ENCODE measurements at regions not wholly inside any gene's neighbourhood (a gene's known extent, or its start where the extent isn't known, plus 50 kb on each side); places are given as distances from the start of the nearest gene placed in this dataset.

DNA sequence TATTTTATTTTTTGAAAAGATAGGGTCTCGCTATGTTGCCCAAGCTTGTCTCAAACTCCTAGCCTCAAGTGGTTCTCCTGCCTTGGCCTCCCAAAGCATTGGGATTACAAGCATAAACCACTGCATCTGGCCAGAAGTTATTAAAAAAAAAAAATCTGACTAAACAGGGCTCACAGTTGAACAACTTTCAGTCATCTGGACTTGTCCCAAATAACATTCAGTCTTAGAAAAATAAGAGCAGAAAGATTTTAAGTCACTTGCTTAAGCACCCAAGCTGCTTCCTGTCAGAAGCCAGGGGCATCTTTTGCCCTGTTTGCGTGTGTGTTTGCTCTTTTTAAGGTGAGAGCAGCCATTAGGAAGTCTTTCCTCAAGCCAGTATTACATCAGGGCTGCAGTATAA, 286.8 kb downstream of the LMO4 start:
- no peak for DNase-seq (ENCODE audit: low read depth in 1 of 2, low spot score in 1 of 2)
- no peaks in the 10 kb centered on the region for H3K27me3 ChIP-seq (ENCODE audit: insufficient read depth, poor library complexity, severe bottlenecking)
- TF ChIP-seq GABPA (IDR thresholded peaks at IDR 0.05; ENCODE audit: low read depth) (no peak), SPI1 (IDR thresholded peaks at IDR 0.05; ENCODE audit: borderline replicate concordance, low read depth) (no peak), POLR2AphosphoS5 (IDR thresholded peaks at IDR 0.05; ENCODE audit: low read depth) (no peak)
- TF ChIP-seq, protein P1, sequence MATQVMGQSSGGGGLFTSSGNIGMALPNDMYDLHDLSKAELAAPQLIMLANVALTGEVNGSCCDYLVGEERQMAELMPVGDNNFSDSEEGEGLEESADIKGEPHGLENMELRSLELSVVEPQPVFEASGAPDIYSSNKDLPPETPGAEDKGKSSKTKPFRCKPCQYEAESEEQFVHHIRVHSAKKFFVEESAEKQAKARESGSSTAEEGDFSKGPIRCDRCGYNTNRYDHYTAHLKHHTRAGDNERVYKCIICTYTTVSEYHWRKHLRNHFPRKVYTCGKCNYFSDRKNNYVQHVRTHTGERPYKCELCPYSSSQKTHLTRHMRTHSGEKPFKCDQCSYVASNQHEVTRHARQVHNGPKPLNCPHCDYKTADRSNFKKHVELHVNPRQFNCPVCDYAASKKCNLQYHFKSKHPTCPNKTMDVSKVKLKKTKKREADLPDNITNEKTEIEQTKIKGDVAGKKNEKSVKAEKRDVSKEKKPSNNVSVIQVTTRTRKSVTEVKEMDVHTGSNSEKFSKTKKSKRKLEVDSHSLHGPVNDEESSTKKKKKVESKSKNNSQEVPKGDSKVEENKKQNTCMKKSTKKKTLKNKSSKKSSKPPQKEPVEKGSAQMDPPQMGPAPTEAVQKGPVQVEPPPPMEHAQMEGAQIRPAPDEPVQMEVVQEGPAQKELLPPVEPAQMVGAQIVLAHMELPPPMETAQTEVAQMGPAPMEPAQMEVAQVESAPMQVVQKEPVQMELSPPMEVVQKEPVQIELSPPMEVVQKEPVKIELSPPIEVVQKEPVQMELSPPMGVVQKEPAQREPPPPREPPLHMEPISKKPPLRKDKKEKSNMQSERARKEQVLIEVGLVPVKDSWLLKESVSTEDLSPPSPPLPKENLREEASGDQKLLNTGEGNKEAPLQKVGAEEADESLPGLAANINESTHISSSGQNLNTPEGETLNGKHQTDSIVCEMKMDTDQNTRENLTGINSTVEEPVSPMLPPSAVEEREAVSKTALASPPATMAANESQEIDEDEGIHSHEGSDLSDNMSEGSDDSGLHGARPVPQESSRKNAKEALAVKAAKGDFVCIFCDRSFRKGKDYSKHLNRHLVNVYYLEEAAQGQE (IDR thresholded peaks at IDR 0.05; ENCODE audit: insufficient replicate concordance, low read depth), result no peak
- TF ChIP-seq, protein P2, sequence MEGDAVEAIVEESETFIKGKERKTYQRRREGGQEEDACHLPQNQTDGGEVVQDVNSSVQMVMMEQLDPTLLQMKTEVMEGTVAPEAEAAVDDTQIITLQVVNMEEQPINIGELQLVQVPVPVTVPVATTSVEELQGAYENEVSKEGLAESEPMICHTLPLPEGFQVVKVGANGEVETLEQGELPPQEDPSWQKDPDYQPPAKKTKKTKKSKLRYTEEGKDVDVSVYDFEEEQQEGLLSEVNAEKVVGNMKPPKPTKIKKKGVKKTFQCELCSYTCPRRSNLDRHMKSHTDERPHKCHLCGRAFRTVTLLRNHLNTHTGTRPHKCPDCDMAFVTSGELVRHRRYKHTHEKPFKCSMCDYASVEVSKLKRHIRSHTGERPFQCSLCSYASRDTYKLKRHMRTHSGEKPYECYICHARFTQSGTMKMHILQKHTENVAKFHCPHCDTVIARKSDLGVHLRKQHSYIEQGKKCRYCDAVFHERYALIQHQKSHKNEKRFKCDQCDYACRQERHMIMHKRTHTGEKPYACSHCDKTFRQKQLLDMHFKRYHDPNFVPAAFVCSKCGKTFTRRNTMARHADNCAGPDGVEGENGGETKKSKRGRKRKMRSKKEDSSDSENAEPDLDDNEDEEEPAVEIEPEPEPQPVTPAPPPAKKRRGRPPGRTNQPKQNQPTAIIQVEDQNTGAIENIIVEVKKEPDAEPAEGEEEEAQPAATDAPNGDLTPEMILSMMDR (IDR thresholded peaks at IDR 0.05; ENCODE audit: insufficient read depth, low read length), result no peak
- H3K4me3 ChIP-seq (replicated peaks; ENCODE audit: insufficient read depth, low read length), result no peak overlapping the region
- H3K27ac ChIP-seq (replicated peaks), result no peak overlapping the region

DNA sequence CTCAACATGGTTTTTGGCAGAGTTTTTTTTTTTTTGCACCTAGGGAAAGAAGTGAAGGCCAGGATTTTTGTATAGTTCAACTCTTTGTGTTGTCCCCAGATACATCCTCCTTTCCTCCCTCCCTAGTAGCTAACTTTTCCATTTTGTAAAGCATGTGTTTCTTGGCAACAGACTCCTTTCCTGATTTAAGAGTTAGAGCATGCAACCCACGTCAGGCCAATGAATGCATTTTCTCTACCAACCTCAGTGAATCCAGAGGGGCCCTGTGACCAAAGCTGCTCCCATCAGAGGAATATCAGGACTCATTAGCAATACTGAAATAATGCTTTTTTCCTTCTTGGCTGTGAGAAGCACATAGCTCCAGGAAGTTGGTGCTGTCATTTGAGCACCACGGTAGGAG, 287.2 kb downstream of the LMO4 start:
- no peak for TF ChIP-seq POLR2AphosphoS5 (IDR thresholded peaks at IDR 0.05; ENCODE audit: low read depth)
- TF ChIP-seq, protein P1 (IDR thresholded peaks at IDR 0.05; ENCODE audit: insufficient replicate concordance, low read depth), result no peak
- TF ChIP-seq, protein P2 (IDR thresholded peaks at IDR 0.05; ENCODE audit: insufficient read depth, low read length), result no peak
- TF ChIP-seq SPI1 (IDR thresholded peaks at IDR 0.05; ENCODE audit: borderline replicate concordance, low read depth), result no peak
- TF ChIP-seq GABPA (IDR thresholded peaks at IDR 0.05; ENCODE audit: low read depth), result no peak
- DNase-seq (ENCODE audit: low read depth in 1 of 2, low spot score in 1 of 2), result no peak
- H3K4me3 ChIP-seq (replicated peaks; ENCODE audit: insufficient read depth, low read length), result no peak overlapping the region

DNA sequence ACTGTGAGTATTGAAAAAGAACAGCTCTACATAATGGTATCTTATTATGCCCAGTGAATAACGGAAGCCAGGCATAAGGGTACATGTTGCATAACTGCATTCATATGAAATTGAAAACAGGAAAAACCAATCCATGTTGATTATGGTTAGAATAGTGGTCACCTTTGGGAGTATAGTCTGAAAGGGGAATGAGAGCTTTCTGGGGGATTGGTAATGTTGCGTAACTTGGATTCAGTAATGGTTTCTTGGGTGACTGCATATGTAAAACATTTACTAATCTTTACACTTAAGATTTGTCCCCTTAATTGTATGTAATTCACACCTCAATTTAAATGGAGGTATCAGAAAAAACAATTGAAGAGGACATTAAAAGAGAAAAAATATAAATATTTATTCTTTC, 292.1 kb downstream of the LMO4 start:
- no peak for TF ChIP-seq SPI1 (IDR thresholded peaks at IDR 0.05; ENCODE audit: borderline replicate concordance, low read depth)
- TF ChIP-seq POLR2AphosphoS5 (IDR thresholded peaks at IDR 0.05; ENCODE audit: low read depth), result no peak
- TF ChIP-seq, protein P2 (IDR thresholded peaks at IDR 0.05; ENCODE audit: insufficient read depth, low read length), result no peak
- no peak for TF ChIP-seq GABPA (IDR thresholded peaks at IDR 0.05; ENCODE audit: low read depth)
- TF ChIP-seq, protein P1 (IDR thresholded peaks at IDR 0.05; ENCODE audit: insufficient replicate concordance, low read depth), result no peak
- Histone ChIP-seq H3K27me3 (ENCODE audit: insufficient read depth, poor library complexity, severe bottlenecking) (no peaks in the 10 kb centered on the region), H3K27ac (replicated peaks) (no peak overlapping the region), H3K4me3 (replicated peaks; ENCODE audit: insufficient read depth, low read length) (no peak overlapping the region)
- DNase-seq (ENCODE audit: low read depth in 1 of 2, low spot score in 1 of 2), result no peak

More for the DNA sequence above, 287.2 kb downstream of the LMO4 start:
- H3K27ac ChIP-seq (replicated peaks), result no peak overlapping the region
- H3K27me3 ChIP-seq (ENCODE audit: insufficient read depth, poor library complexity, severe bottlenecking), result no peaks in the 10 kb centered on the region

Data from HL-60 (cell line).